Uterus (tissue), 2 donors: ENCODE measurements at regions not wholly inside any gene's neighbourhood (a gene's known extent, or its start where the extent isn't known, plus 50 kb on each side); places are given as distances from the start of the nearest gene placed in this dataset.

Experiments used
- CTCF ChIP-seq, 4 experiments: fragments of 200-600 bp in 2 of 4; fragments of 450-650 bp in 2 of 4; sonication (generic) in 2 of 4; IDR thresholded peaks; one replicate each; pipeline ENCODE4 v1.5.1; 2016 to 2019; ENCODE audit warnings: antibody characterized with exemption in 4 of 4, mild to moderate bottlenecking in 2 of 4, moderate library complexity in 1 of 4
- POLR2A ChIP-seq, 2 donors: fragments of 450-650 bp; IDR thresholded peaks; one replicate each; pipeline ENCODE4 v1.6.1; 2016; ENCODE audit warnings: antibody characterized with exemption in 2 of 2, mild to moderate bottlenecking in 1 of 2, moderate library complexity in 1 of 2

DNA sequence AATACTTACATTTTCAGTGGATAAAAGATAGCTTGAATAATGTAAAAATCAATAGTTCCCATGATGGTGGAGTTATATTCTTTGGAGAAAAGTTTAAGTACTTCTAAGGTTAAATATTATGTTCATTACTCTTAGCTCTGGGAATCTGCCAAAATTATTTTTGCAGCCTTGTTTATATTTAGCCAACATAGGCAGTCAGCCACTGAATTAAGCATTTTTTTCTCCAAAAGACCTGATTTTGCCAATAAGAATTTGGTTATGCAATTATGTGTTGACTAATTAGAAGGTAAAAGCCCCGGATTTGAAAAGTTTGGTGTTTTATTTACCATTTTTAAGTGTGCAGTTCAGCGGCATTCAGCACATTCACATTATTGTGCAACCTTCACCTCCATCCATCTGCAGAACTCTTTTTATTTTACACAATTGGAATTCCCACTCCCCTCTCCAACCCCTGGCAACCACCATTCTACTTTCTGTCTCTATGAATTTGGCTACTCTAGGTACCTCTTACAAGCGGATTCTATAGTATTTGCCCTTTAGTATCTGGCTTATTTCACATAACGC, 90.1 kb upstream of the C1QTNF9B start:
- TF ChIP-seq POLR2A (IDR thresholded peaks at IDR 0.05), result no peak
- TF ChIP-seq CTCF (IDR thresholded peaks at IDR 0.05), result no peak
